Karpas-422 (cell line): ENCODE measurements at regions not wholly inside any gene's neighbourhood (a gene's known extent, or its start where the extent isn't known, plus 50 kb on each side); places are given as distances from the start of the nearest gene placed in this dataset.

Experiments
- DNase-seq: peaks from one replicate; pipeline ENCODE4 v3.0.0-alpha.2; 2015
- H2AFZ ChIP-seq: fragments of 200-600 bp; sonication (generic); 2 replicates; pipeline ENCODE4 v1.6.1; 2014; ENCODE audit warnings: antibody characterized with exemption, low read length, mixed read lengths
- H3K27ac ChIP-seq: fragments of 200-600 bp; sonication (generic); 2 replicates; pipeline ENCODE4 v1.5.1; 2014; ENCODE audit warnings: mild to moderate bottlenecking, low read length, moderate library complexity
- H3K27me3 ChIP-seq: fragments of 200-600 bp; sonication (generic); 2 replicates; pipeline ENCODE4 v1.6.1; 2014; ENCODE audit warnings: low read length, mixed read lengths
- H3K36me3 ChIP-seq: fragments of 200-600 bp; sonication (generic); 2 replicates; pipeline ENCODE4 v1.6.1; 2014; ENCODE audit warnings: low read length, mixed read lengths; ENCODE audit not compliant: insufficient read depth
- H3K4me1 ChIP-seq: fragments of 200-600 bp; sonication (generic); 2 replicates; pipeline ENCODE4 v1.6.1; 2014; ENCODE audit warnings: mild to moderate bottlenecking, low read length, mixed read lengths
- H3K4me2 ChIP-seq: fragments of 200-600 bp; sonication (generic); 2 replicates; pipeline ENCODE4 v1.6.1; 2014; ENCODE audit warnings: low read length, low read depth, mild to moderate bottlenecking; ENCODE audit not compliant: poor library complexity, severe bottlenecking
- H3K4me3 ChIP-seq: fragments of 200-600 bp; sonication (generic); 2 replicates; pipeline ENCODE4 v1.5.1; 2014; ENCODE audit warnings: mild to moderate bottlenecking, antibody characterized with exemption, low read length, mixed read lengths
- H3K79me2 ChIP-seq: fragments of 200-600 bp; sonication (generic); 2 replicates; pipeline ENCODE4 v1.6.1; 2014; ENCODE audit warnings: mild to moderate bottlenecking, low read length, mixed read lengths
- H3K9ac ChIP-seq: fragments of 200-600 bp; sonication (generic); 2 replicates; pipeline ENCODE4 v1.6.0; 2014; ENCODE audit warnings: low read length
- H3K9me2 ChIP-seq: fragments of 200-600 bp; sonication (generic), shearing (Covaris generic); replicated peaks from 2 replicates; pipeline ENCODE4 v1.6.0; 2014; ENCODE audit warnings: mild to moderate bottlenecking, low read length, moderate library complexity; ENCODE audit not compliant: insufficient read depth
- H3K9me3 ChIP-seq: fragments of 300-700, 200-600 bp; sonication (generic); 2 replicates; pipeline ENCODE4 v1.6.1; 2014; ENCODE audit warnings: low read length, mixed read lengths
- H4K20me1 ChIP-seq: fragments of 200-600 bp; sonication (generic); 2 replicates; pipeline ENCODE4 v1.6.1; 2014; ENCODE audit warnings: mild to moderate bottlenecking, antibody characterized with exemption, low read length, low read depth; ENCODE audit not compliant: insufficient read depth

DNA sequence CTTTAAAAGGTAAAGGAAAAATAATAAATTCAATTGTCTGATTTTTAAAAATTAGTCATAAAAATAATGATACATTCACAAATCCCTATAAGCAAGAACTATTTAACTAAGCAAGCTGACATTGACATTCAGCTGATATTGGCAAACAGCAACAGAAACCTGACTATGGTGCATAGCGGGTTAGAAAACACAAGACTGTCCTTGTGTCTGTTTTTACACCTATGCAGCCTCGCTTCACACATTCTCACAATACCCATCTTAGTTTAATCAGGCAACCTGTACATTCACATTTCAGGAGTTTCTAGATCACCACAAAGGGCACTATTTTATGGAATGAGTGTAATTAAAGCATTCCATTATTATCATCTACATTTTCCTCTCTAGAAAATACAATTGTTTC lies 737.1 kb downstream of the KCNA4 start:
- Histone ChIP-seq H3K36me3 (no peaks in the 10 kb centered on the region), H3K4me1 (no peaks in the 10 kb centered on the region), H3K79me2 (no peaks in the 10 kb centered on the region), H3K27ac (no peak overlapping the region), H3K4me3 (no peak overlapping the region), H3K9ac (no peak overlapping the region), H3K9me3 (no peaks in the 10 kb centered on the region), H3K27me3 (no peaks in the 10 kb centered on the region), H4K20me1 (no peaks in the 10 kb centered on the region), H3K4me2 (no peak overlapping the region), H2AFZ (no peak overlapping the region), H3K9me2 (no peaks in the 10 kb centered on the region)
- no peak for DNase-seq

DNA sequence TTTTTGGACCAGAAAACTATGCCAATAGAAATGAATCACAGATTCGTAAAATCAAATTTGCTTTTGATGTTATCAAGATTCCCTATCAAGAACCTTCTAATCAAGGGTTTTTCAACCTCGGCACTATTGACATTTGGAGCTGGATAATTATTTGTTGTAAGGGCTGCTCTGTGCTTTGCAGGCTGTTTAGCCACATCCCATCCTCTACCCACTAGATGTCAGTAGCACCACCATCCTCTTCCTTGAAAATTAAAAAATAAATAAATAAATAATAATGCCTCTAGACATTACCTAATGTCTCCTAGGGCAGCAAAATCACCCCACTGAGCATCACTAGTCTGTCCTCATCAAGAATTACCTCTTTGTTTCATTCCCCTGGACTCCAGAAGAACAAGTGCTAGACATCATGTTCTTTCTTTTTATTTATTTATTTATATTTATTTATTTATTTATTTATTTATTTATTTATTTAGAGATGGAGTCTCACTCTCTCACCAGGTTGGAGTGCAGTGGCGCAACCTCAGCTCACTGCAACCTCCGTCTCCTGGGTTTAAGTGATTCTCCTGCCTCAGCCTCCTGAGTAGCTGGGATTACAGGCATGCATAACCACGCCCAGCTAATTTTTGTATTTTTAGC lies 744.7 kb downstream of the KCNA4 start:
- H3K4me1 ChIP-seq, result peaks cover 3% of the 10 kb centered on the region; the same call in 1 of the 2 replicates
- no peaks in the 10 kb centered on the region for H3K36me3 ChIP-seq
- H3K9ac ChIP-seq, result no peak overlapping the region
- H3K4me3 ChIP-seq, result no peak overlapping the region
- H3K9me2 ChIP-seq, result no peaks in the 10 kb centered on the region
- no peak for DNase-seq
- H4K20me1 ChIP-seq, result no peaks in the 10 kb centered on the region
- no peak overlapping the region for H3K4me2 ChIP-seq
- no peaks in the 10 kb centered on the region for H3K79me2 ChIP-seq
- H3K27me3 ChIP-seq, result no peaks in the 10 kb centered on the region
- no peak overlapping the region for H2AFZ ChIP-seq
- H3K27ac ChIP-seq, result no peak overlapping the region
- H3K9me3 ChIP-seq, result no peaks in the 10 kb centered on the region

DNA sequence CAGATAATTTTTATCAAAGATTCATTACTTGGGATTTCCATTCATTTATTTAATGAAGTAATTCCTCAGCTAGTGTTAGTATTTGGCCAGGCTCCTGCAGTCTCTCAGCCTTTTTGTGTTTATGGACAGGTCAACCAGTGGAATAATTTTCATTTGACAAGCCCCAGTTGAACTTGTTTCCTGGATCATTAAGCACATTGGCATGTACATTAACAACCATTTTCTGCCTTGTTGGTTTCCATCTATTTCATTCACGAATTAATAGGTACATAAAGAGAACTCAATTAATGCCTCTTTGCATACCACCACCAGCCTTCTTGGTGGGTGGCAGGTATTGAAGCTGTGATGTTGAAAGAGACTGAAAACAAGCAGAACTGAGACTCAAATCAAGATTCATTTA lies 745.2 kb downstream of the KCNA4 start:
- Histone ChIP-seq H3K9ac (no peak overlapping the region), H3K27ac (no peak overlapping the region), H3K79me2 (no peaks in the 10 kb centered on the region), H3K9me2 (no peaks in the 10 kb centered on the region), H2AFZ (no peak overlapping the region), H4K20me1 (no peaks in the 10 kb centered on the region), H3K36me3 (no peaks in the 10 kb centered on the region), H3K4me3 (no peak overlapping the region), H3K4me2 (no peak overlapping the region), H3K27me3 (no peaks in the 10 kb centered on the region), H3K9me3 (no peaks in the 10 kb centered on the region), H3K4me1 (peaks cover 3% of the 10 kb centered on the region; the same call in 1 of the 2 replicates)
- DNase-seq, result no peak

DNA sequence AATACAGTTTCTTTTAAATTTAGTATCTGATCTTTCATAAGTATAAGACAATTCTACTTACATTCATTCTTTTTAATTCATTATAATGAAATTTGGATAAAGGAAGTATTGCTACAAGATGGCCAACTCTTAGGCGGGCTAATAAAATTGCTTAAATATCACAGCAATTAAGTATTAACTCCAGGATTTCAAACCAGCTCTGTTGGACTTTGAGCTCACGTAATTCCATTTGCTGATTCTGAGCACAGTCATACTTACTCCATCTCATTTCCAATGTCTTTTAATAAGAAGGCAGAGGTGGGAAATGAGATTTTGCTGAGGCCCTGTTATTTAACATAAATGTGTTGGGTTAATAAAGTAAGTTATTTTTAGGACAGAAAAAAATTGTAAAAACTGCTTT lies 748.1 kb downstream of the KCNA4 start:
- Histone ChIP-seq H3K27me3 (no peaks in the 10 kb centered on the region), H3K9me3 (no peaks in the 10 kb centered on the region), H3K27ac (no peak overlapping the region), H3K9me2 (no peaks in the 10 kb centered on the region), H3K36me3 (no peaks in the 10 kb centered on the region), H3K79me2 (no peaks in the 10 kb centered on the region), H3K9ac (no peak overlapping the region), H3K4me3 (no peak overlapping the region), H4K20me1 (no peaks in the 10 kb centered on the region), H2AFZ (no peak overlapping the region), H3K4me2 (no peak overlapping the region), H3K4me1 (peaks cover 3% of the 10 kb centered on the region; the same call in 1 of the 2 replicates)
- no peak for DNase-seq

DNA sequence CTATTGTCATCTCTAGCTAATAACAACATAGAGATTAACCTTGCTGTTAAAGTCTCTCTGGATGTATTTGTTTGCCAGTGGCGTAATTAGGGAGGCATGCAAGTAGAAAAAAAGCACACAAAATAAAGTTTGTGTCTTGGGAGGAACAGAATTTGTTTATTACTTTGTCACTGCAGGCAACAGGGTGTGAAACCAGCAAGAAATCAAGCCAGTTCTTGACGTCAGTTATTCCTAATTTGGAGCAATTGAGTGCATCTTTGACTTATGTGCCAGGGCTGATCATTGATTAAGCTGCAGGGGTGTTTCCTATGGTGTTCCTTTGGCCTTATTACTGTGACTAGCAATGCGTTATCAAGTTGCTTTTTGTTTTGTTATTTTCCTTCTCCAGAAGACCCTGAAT lies 751.0 kb downstream of the KCNA4 start:
- Histone ChIP-seq H3K4me3 (no peak overlapping the region), H3K9ac (no peak overlapping the region), H3K27ac (no peak overlapping the region), H3K27me3 (no peaks in the 10 kb centered on the region), H3K4me1 (no peaks in the 10 kb centered on the region; the same call in 1 of the 2 replicates), H3K9me2 (no peaks in the 10 kb centered on the region), H3K79me2 (no peaks in the 10 kb centered on the region), H3K4me2 (no peak overlapping the region), H3K36me3 (no peaks in the 10 kb centered on the region), H4K20me1 (no peaks in the 10 kb centered on the region), H3K9me3 (no peaks in the 10 kb centered on the region), H2AFZ (no peak overlapping the region)
- DNase-seq, result no peak

DNA sequence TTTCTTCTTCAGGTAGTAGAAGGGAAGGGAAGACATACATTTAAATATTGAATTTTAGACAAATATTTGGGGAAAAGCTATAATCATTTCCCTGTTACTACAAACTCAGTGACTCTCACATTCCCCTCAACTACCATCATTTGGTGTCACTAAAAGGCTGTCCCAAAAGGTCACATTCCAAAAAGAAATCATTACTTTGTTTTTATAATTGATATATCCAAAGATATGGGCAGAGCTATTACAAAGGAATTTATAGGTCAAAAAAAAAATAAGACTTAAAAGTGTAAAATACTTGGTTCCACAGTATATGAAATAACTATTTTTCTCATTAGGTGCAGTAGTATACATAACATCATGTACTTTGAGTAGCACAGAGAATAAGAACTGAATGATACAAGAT lies 751.4 kb downstream of the KCNA4 start:
- H3K4me2 ChIP-seq, result no peak overlapping the region
- H3K9me2 ChIP-seq, result no peaks in the 10 kb centered on the region
- no peaks in the 10 kb centered on the region for H3K36me3 ChIP-seq
- no peaks in the 10 kb centered on the region; the same call in 1 of the 2 replicates for H3K4me1 ChIP-seq
- H3K27me3 ChIP-seq, result no peaks in the 10 kb centered on the region
- H3K9me3 ChIP-seq, result no peaks in the 10 kb centered on the region
- no peak overlapping the region for H3K27ac ChIP-seq
- DNase-seq, result no peak
- no peaks in the 10 kb centered on the region for H4K20me1 ChIP-seq
- H3K9ac ChIP-seq, result no peak overlapping the region
- H3K79me2 ChIP-seq, result no peaks in the 10 kb centered on the region
- H2AFZ ChIP-seq, result no peak overlapping the region
- no peak overlapping the region for H3K4me3 ChIP-seq

DNA sequence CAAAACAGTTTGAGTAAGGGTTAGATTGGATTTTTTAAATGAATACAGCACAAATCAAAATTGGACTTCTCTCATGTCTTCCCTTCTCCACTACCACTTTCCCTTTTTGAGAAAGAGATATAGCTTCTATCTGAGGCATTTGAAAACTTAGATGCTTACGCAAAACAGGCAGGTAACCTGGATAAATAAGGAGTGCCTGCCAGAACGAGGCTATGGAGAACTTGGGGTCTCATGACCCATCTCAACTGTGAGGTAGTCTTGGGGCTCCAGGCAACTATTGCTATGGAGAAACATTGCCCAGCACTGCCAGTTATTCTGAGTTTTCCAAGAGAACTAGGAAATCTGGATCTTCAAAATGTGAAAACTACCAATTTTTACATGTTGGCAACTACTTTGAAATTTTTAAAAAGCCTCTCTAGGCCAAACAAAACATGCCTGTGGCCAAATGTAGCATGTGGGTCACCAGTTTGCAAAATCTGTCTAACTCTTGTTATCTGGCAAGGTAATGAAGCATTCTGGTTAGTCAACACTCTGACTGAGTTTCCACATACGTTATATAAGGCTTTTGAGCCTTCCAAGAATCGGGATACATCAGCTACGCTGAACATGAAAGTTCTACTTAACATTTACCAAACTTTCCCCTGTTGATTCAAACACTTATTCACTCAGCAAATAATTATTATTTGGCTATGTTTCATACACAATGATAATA lies 752.7 kb downstream of the KCNA4 start:
- no peaks in the 10 kb centered on the region for H3K9me3 ChIP-seq
- no peak overlapping the region for H2AFZ ChIP-seq
- no peak for DNase-seq
- no peak overlapping the region for H3K9ac ChIP-seq
- H3K4me1 ChIP-seq, result no peaks in the 10 kb centered on the region
- no peaks in the 10 kb centered on the region for H3K9me2 ChIP-seq
- H3K27me3 ChIP-seq, result no peaks in the 10 kb centered on the region
- no peaks in the 10 kb centered on the region for H3K79me2 ChIP-seq
- no peak overlapping the region for H3K4me3 ChIP-seq
- no peak overlapping the region for H3K4me2 ChIP-seq
- H3K36me3 ChIP-seq, result no peaks in the 10 kb centered on the region
- H3K27ac ChIP-seq, result no peak overlapping the region
- no peaks in the 10 kb centered on the region for H4K20me1 ChIP-seq

DNA sequence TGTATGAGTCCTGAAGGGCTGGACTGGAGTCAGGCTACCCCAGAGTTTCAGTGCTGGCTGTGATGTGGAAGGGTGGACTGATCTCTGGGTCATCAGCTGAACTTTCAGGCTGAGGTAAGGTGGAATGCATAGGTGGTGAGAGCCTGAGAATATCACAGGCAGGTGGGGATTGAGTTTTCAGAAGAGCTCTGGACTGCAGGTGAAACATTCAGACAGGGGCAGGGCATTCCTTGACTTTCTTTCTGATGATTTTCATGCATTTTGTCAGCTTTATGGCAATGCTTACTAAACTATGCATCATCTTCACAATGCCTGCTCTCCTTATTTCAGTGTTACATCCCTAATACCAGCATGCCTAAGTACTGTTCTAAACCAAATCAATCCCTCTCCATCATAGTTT lies 755.0 kb downstream of the KCNA4 start:
- Histone ChIP-seq H3K4me2 (no peak overlapping the region), H3K79me2 (no peaks in the 10 kb centered on the region), H3K9me2 (no peaks in the 10 kb centered on the region), H3K27me3 (no peaks in the 10 kb centered on the region), H3K36me3 (no peaks in the 10 kb centered on the region), H3K4me1 (peaks cover 5% of the 10 kb centered on the region), H4K20me1 (no peaks in the 10 kb centered on the region), H3K9me3 (no peaks in the 10 kb centered on the region), H3K27ac (no peak overlapping the region), H3K9ac (no peak overlapping the region), H3K4me3 (no peak overlapping the region), H2AFZ (no peak overlapping the region)
- no peak for DNase-seq
